Glomerular visceral epithelial cell (primary cell): ENCODE measurements at regions not wholly inside any gene's neighbourhood (a gene's known extent, or its start where the extent isn't known, plus 50 kb on each side); places are given as distances from the start of the nearest gene placed in this dataset.
"Not testable (repeated sequence)": the region's sequence is repeated elsewhere in the genome, so short reads cannot be mapped to it uniquely, and the experiment has no call there.

ENCODE experiments used
- DNase-seq: peaks from one replicate; pipeline ENCODE4 v3.0.0-alpha.2; 2016; ENCODE audit errors: extremely low spot score

DNA sequence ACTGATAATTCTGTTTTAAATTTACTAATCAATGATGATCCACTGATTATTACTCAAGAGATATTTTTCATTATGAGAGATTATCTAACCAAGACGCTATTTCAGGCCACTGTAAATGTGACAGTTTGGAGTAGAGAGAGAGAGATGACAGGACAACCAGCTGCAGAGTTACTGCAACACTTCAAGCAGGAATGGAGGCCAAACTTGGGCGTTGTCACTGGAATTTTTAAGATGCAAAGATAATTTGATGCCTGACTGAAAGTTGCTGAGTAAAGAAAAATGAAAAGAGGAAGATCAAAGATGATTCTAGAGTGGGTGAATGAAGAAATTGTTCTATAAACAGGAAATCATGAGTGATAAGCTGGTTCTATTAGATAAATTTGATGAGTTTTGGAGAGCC lies 1302.1 kb upstream of the TMEFF2 start:
- no peak for DNase-seq

DNA sequence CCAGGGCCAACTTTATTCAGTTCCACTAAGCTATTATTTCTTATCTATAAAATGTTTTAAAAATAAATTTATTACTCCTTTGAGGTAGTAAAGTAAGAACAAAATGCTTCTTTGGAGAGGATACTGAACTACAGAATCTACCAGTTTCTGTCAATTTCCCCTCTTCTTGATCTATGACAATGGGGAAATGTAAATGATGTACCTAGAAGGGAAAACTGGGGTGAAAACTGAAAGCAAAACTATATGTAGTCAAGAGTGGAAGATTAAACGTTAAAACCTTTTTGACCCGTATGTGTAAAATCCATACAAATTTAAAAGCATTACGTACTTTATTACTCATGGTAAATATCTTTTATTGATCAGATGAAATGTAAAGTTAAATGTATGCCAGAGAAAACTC lies 1287.8 kb upstream of the TMEFF2 start:
- no peak for DNase-seq

DNA sequence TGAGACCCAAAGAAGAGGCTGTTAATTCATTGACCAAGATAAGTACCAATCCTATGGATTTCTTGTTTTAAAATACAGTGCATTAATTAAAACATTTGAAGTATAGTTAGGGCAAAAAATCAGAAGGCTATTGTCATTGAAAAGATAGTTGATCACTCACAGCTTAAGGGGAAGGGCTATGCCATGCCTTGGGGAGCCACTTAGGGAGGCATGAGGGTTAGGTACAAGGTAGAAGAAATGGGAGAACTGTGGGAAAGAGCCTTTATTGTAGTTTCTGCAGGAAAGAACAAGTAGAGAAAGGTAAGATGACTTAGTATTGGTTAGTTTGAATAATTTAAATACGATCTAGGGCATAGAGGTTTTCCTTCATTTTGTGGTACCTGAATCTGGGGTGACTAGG lies 1285.5 kb upstream of the TMEFF2 start:
- no peak for DNase-seq

DNA sequence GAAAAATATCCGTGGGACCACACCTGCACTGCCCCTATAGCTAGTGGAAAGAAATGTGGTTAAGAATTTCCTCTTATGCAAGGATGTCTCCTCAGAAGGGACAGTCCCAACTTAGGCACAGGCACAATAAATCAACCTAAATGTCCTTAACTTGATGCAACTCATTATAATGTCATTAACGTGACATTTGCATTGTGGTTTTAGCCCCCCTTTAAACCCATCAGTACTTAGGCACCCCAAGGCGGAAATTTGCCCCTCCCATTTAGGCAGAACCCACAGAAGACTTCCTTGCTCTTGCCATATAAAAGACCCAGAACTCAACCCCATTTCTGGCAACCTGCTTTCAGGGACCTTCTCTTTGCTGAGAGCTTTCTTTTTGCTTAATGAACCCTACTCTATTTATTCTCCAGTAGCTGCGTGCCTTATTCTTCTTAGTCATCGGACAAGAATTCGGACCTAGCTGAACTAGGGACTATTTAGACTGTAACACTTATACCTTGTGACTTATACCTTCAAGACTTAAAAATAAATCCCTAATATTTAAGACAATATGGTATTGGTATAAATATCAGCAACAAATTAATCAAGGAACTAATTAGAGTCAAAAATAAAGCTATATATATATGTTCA lies 1281.6 kb upstream of the TMEFF2 start:
- no peak for DNase-seq

DNA sequence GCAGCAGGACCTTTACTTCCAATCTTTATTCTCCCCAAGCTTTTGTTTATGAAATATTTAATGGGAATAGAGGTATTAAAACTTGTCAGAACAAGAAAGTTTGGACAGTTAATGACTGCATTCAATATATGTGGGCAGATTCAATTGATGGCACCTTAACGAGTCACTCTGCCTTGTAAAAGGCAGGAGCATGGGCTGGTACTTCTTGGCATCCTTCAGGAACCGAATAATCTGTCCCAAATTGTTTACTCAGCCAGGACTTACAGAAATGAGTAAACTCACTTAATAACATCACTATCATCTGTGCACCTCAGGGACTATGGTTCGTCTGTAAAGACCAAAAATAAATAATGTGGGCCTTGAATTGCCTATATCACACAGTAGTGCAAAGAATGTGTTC lies 1280.3 kb upstream of the TMEFF2 start:
- no peak for DNase-seq

DNA sequence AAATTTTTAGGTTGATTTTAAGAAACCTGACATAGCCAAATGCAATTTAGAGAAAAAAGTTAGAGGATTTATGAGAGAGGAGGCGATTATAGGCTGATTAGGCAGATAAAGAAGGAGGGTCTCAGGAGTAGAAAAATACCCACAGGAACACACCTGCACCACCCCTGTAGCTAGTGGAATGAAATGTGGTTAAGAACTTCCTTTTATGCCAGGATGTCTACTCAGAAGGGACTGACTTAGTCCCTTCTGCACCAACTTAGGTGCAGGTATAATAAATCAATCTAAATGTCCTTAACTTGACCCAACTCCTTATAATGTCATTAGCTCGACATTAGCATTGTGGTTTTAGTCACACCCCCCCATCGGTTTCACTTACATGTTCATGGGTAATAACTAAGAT lies 1274.5 kb upstream of the TMEFF2 start:
- DNase-seq: no peak

DNA sequence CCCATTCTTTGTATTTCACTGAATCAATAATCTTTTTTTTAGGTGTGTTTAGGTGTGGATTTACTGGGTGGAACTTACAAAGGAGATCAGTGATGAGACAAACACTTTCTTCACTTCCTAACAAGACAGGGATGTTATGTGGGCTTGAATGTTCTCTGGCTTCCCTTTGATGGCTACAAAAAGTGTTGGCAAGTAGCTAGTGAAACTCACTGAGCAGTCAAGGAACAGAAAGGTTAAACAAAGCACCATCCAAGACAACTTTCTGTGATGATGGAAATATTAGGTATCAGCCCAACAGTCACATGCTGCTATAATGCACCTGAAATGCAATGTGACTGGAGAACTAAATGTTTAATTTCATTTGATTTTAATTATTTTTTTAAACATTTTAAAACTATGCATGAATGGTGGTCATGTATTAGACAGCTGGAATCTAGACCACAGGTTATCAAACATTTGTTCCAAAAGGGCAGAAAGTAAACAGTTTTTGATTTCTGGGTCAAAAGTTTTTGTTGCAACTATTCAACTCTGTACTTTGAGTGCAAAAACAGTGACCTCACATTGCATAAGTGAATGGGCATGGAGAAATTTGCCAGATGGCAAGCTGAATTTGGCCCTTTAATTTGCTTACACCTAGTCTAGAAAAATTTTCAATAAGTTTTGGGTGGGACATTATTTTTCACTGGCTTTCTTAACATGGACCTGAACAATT lies 1272.7 kb upstream of the TMEFF2 start:
- no peak for DNase-seq

DNA sequence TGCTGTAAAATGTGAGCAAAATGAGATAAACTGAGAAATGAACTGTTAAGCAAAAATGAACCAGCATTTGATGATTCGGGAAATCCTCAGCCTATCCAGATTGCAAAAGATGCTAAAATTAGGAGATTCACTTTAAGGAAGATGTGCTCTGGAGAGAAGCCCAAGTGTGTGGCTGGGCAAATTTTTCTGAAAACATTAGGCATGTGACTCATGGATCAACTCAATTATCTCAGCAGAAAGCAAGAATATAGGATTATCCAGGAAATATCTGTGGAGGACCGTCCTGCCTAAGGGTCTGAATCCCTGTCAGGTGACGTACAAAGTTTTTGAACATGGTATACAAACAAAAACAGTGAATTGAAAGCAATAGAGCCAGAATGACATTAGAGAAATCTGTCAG lies 1268.3 kb upstream of the TMEFF2 start:
- no peak for DNase-seq

DNA sequence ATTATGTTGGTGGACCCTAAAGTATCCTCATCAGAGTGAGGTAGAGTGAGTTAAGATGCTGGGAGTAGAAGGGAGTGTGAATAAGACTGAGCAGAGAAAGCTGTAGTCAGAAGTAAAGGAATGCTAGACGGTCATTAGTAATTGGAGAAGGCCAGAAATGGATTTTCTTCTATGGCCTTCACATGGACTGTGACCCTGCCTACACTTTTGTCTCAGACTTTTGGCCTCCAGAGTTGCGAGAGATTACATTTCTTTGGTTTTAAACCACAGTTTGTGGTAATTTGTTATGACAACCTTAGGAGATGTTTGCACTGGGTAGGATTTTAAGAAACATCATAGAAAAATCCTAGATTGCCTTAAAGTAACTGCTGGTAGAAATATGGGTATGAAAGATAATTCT lies 1267.7 kb upstream of the TMEFF2 start:
- DNase-seq: no peak

DNA sequence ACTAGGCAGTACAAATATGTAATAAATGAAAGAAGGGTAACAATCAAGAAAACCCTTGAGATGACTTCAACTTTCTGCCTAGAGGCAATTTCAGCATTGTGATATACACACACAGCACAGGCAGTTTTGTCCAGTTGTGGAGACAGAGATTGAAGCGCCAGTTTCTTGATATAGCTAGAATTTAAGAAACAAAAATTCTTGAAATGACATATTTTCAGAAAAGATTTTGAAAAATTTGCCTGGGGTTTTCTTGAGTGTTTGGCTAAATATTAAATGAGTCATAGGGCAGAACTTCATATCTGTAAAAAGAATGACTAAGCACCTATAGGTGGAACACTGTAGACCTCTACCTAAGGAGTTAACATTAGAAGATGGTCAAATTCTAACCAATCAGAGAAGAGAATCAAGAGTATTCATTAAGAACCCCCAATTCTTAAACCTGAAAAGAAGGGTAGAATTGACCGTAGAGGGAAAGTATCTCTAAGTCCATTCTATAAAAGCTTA lies 1266.8 kb upstream of the TMEFF2 start:
- no peak for DNase-seq

DNA sequence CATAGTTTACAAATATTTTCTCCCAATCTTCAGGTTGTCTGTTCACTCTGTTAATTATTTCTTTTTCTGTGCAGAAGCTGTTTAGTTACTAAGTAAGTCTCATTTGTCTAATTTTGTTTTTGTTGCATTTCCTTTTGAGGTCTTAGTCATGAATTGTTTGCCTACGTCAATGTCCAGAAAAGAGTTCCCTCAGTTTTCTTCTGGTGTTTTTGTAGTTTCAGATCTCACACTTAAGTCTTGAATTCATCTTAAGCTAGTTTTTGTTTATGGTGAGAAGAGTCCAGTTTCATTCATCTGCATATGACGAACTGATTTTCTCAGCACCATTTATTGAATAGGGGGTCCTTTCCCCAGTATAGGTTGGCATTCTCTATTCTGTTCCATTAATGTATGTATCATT lies 1252.2 kb upstream of the TMEFF2 start:
- DNase-seq: no peak

DNA sequence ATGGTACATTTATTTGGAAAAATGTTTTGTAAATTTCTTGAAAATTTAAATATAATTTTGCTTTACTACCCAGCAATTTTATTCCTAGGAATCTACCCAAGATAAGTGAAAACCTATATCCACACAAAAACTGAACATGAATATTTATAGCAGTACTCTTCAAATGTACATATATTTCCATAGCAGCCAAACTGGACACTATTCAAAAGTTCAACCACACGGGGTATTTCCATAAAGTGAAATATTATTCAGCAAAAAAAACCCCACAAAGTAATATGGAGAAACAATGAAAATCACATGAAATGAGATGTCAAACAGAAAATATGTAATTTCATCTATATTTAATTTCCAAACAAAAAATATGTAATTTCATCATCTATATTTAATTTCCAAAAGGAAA lies 1247.6 kb upstream of the TMEFF2 start:
- no peak for DNase-seq

DNA sequence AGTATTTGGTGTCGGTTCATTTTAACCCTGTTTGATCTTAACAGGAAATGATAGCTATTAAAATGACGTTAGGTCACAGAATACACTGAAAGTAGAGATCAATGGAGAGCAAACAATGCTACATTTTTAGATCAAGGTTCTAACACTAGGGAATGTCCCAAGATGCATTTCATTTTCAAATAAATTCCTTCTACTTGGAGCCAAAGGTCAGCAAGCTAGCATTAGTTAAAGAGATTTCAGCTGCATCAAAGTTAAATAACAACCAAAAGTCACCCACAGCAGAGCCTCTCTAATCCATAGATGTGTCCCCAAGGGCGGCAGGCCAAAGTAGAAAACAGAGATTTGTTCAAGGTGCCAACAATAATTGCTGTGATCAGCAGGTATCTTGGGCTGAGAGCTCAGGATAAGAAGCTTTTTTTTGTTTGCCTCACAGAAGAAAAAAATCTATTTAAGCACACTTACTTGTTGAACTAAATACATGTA lies 1233.6 kb upstream of the TMEFF2 start:
- DNase-seq: no peak

DNA sequence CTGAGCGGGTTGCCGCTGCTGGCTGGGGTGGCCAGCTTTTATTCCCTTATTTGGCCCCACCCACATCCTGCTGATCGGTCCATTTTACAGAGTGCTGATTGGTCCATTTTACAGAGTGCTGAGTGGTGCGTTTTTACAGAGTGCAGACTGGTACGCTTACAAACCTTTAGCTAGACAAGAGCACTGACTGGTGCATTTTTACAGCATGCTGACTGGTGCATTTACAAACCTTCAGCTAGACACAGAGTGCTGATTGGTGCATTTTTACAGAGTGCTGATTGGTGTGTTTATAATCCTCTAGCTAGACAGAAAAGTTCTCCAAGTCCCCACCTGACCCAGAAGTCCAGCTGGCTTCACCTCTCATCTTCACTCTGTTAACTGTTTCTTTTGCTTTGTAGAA lies 1217.6 kb upstream of the TMEFF2 start:
- DNase-seq: not testable (repeated sequence)

DNA sequence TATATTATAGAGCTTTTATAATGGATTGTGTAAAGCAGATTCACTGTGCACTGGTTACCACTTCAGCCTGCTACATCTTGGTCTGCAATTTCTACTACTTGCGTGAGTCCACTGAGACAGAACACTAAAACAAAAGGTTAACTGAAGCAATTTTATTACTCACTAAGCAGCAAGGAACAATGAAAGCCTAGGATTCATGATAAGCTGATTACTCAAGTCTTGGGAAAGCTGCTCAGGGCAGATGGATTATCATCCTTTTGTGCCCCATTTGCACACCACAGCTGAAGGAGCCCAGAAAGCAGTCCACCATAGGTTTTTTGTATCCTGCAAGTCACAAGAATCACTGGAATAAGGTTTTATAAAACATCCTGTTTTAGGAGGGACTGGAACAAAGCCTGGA lies 1215.2 kb upstream of the TMEFF2 start:
- no peak for DNase-seq

DNA sequence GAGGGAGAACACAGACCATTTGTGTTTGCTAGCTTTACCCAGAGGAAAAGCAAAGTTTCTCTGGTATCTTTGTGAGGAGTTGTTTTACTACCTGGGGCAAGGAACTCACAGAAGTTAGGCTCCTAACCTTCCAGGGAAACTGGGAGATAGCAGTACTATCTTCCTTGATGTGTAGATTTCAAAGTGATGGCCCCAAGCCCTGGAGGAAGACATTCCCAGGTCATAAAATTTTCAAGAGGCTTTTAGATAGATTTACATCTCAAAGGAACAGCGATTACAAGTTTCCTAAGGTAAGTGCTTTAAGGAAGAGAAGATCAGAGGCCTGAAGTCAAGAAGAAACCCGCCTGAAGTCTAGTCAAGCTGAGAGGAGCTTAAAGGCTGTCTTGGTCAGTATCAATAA lies 1187.8 kb upstream of the TMEFF2 start:
- DNase-seq: no peak

DNA sequence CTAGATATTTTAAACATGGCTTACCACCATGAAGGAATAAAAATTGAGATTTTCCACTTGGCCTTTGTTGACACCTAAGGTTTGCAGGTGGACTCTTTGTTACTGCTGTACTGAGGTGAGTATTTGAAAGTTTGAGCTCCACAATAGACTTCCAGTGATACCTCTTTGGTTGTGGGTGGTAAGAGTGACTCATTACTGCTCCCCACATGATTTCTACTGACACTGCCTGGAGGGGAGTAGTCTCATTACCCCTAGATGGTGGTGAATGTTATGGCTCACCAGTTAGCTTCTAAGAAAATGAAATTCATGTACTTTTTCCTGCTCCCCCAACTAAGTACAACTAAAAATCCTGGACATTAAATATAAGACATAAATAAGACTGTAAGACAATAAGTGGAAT lies 1183.1 kb upstream of the TMEFF2 start:
- no peak for DNase-seq

DNA sequence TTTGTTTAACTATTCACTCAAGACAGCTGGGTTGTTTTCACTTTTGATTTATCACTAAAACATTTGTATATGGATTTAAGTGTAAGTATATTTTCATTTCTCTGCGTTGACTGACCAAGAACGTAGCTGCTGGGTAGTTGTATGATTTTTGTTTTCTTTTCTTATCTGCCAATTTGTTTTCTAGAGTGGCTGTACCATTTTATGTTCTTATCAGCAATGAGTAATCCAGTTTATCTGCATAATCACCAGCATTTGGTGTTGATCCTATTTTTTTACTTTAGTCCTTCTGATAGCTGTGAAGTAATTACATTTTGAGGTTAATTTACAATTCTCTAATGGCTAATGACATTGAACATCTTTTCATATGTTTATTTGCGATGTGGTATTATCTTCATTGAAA lies 1178.4 kb upstream of the TMEFF2 start:
- DNase-seq: no peak

DNA sequence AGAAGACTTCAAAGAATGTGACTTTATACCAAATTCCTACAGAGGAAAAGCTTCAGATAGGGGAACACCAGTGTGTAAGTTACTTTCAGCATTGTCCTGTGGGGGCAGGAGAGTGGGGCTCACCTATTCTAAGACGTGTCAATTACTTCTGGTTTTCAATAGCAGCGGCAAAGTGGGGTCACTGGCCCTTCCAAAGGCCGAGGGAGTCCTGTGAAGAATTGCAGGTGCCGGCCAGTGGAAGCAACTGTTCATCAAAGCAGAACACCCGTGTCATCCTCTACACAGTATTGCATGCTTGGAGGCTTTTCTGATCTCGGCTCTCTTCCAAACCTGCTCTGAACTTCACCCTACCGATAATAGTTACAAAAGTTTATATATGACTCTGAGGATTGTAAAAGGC lies 1176.5 kb upstream of the TMEFF2 start:
- no peak for DNase-seq

DNA sequence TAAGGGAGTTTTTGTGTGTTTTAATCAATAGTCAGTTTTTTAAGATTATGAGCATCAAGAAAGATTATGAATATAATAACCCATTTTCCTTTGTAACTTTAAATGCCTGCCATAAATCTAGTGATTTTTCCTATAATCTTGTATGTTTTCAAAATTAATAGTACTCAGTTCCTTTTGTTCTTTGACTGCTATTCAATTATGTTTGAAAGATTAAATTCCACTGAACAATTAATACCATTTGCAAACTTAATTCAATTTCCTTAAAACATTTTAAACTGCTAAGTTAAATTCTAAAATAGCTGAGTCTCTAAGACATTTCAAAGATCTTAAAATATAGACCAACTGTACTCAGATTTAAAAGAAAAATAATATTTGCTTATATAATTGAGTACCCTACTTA lies 1173.9 kb upstream of the TMEFF2 start:
- DNase-seq: no peak

DNA sequence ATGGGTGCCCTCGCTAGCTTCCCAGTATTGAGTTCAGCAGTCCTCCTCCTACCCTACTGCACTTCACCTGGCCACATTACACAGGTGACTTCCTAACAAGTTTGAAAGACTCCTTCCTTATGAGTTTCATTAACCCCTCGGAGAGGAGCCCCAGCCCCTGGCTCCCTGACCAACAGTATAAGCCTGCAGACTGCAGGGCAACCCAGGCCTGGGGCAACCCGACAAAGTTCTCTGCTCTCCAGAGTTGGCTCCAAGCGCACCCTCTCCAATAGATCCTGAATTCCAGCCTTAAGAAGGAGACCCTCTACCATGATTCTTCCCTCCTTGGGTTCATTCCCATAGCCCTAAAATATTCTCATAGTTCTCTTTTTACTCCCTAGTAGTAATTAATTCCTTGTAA lies 1162.8 kb upstream of the TMEFF2 start:
- DNase-seq: no peak

DNA sequence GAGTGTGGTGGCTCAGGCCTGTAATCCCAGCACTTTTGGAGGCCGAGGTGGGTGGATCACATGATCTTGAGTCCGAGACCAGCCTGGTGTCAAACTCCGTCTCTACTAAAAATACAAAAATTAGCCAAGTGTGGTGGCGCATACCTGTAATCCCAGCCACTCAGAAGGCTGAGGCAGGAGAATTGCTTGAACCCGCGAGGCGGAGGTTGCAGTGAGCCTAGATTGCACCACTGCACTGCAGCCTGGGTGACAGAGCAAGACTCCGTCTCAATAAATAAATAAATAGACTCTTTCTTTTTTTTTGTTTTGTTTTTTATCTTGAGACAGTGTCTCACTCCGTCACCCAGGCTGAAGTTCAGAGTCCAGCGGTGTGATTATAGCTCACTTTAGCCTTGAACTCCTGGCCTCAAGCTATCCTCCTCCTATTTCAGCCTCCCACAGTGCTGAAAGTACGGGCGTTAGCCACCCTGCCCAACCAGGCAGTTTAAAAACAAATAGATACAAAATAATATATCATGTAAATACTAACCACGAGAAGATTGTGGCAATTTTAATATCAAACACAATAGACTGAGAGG lies 1158.0 kb upstream of the TMEFF2 start:
- not testable (repeated sequence) for DNase-seq

DNA sequence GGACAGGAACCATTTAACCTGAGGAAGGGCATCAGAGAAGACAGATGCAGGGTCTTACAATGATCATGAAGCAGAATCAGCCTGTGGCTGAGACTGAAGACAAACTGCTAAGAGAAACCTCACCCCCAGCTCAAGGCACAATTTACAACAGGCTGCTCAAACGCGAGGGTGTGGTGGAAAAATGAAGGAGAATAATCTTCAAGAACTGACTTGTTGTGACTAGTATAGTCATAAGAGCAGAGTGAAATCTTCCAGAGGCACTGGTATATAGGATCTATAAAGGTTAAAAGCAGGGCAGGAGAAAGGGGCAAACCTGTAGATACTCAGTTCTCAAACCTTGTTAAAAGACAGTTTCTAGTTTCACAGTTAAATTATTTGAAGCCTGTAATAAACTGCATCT lies 1155.8 kb upstream of the TMEFF2 start:
- DNase-seq: no peak
